Esophagus muscularis mucosa (tissue), 3 donors: ENCODE measurements at regions not wholly inside any gene's neighbourhood (a gene's known extent, or its start where the extent isn't known, plus 50 kb on each side); places are given as distances from the start of the nearest gene placed in this dataset.

Experiments used
- POLR2AphosphoS5 ChIP-seq, 2 donors: sonication (generic); formaldehyde crosslinking; IDR thresholded peaks; one replicate each; pipeline ENCODE4 v1.6.1; 2017; ENCODE audit warnings: antibody characterized with exemption in 2 of 2
- TF ChIP-seq, protein P1 (sequence below), 3 experiments: fragments of 200-600 bp in 2 of 3; fragments of 450-650 bp in 1 of 3; sonication (generic) in 2 of 3; IDR thresholded peaks; one replicate each; pipeline ENCODE4 v1.5.1; 2017 to 2019; ENCODE audit warnings: antibody characterized with exemption in 3 of 3, mild to moderate bottlenecking in 2 of 3, moderate library complexity in 1 of 3

DNA sequence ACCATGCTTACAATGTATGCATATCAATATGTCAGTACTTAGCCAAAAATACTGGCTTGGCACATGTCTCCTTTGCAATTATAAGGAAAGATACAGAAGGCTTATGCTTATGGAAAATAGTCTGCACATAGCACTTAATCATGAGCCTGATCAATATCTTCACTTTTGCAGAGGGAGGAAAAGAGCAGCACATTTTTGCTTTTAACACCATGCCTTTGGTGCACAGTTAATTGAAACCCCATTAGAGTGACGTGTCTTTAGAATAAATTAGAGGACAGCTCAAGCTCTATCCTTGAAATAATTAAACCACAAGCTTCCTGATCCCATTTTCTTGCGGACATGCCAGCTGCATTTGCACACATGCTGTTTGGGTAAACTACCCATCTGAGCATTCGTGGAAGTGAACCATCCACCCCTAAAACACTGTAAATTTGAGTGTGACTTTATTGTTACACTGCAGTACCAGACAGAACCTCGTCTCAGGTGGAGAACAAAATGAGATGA is 839.9 kb upstream of the MGAT4C start:
- no peak for TF ChIP-seq POLR2AphosphoS5 (IDR thresholded peaks at IDR 0.05)
- TF ChIP-seq, protein P1, sequence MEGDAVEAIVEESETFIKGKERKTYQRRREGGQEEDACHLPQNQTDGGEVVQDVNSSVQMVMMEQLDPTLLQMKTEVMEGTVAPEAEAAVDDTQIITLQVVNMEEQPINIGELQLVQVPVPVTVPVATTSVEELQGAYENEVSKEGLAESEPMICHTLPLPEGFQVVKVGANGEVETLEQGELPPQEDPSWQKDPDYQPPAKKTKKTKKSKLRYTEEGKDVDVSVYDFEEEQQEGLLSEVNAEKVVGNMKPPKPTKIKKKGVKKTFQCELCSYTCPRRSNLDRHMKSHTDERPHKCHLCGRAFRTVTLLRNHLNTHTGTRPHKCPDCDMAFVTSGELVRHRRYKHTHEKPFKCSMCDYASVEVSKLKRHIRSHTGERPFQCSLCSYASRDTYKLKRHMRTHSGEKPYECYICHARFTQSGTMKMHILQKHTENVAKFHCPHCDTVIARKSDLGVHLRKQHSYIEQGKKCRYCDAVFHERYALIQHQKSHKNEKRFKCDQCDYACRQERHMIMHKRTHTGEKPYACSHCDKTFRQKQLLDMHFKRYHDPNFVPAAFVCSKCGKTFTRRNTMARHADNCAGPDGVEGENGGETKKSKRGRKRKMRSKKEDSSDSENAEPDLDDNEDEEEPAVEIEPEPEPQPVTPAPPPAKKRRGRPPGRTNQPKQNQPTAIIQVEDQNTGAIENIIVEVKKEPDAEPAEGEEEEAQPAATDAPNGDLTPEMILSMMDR (IDR thresholded peaks at IDR 0.05), result no peak
